ENCODE measurements at regions not wholly inside any gene's neighbourhood (a gene's known extent, or its start where the extent isn't known, plus 50 kb on each side); places are given as distances from the start of the nearest gene placed in this dataset.

DNA sequence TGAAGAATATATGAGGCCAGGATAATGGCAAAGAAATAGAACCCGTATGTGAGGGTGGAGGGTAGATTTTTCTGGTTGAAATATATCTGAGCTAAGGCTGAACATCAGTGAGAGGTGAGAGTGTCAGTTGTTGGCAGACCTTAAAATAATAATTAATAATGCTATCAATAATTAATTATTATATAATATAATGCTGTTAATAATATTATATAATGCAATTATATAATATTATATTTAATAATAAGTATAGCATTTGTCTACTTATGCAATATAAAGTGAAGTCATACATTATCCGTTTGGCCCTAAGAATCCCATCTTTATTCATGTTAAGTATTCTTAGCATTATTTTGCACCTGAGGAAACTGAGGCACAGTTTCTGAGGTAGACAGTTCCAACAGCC, 269.9 kb upstream of the FZD8 start:
- TF ChIP-seq, protein P1, sequence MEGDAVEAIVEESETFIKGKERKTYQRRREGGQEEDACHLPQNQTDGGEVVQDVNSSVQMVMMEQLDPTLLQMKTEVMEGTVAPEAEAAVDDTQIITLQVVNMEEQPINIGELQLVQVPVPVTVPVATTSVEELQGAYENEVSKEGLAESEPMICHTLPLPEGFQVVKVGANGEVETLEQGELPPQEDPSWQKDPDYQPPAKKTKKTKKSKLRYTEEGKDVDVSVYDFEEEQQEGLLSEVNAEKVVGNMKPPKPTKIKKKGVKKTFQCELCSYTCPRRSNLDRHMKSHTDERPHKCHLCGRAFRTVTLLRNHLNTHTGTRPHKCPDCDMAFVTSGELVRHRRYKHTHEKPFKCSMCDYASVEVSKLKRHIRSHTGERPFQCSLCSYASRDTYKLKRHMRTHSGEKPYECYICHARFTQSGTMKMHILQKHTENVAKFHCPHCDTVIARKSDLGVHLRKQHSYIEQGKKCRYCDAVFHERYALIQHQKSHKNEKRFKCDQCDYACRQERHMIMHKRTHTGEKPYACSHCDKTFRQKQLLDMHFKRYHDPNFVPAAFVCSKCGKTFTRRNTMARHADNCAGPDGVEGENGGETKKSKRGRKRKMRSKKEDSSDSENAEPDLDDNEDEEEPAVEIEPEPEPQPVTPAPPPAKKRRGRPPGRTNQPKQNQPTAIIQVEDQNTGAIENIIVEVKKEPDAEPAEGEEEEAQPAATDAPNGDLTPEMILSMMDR (IDR thresholded peaks at IDR 0.05; ENCODE audit: low read length) = no peak
- TF ChIP-seq EZH2phosphoT487 (IDR thresholded peaks at IDR 0.05; ENCODE audit: low read length) (no peak), EZH2 (optimal IDR thresholded peaks at IDR 0.05; ENCODE audit: low read depth, low read length) (no peak)

Data from MM.1S (cell line).